HG03442 (cell line): ENCODE measurements at regions not wholly inside any gene's neighbourhood (a gene's known extent, or its start where the extent isn't known, plus 50 kb on each side); places are given as distances from the start of the nearest gene placed in this dataset.
"Not testable (repeated sequence)": the region's sequence is repeated elsewhere in the genome, so short reads cannot be mapped to it uniquely, and the experiment has no call there.

Experiments used
- ATAC-seq: cut with Tn5 transposase; IDR thresholded peaks from one replicate; pipeline ENCODE4 v1.9.1; 2021; ENCODE audit warnings: mild to moderate bottlenecking, moderate library complexity; ENCODE audit not compliant: unreplicated experiment

- ATAC-seq: no peak
Measured at GRCh38 chr3:19825193-19825592, 108.8 kb downstream of the EFHB start.

DNA sequence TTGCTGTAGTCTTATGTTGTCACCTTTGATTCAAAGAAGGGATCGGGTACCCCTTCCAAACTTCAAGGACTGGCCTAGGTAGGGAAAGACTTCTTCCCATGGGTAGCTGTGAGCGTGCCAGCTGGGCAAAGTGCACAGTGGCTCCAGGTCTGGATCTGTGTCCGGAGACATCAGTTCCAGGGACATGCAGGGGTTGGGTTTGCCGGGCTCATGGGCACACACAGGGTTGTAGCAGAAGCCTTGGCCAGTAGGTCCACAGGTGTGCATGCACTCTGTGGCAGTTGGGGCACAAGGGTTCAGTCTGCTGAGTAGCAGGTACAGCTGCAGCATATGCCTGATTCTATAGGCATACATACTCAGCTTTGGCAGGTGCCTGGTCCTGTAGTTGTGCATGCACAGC, 111.2 kb downstream of the EFHB start:
- ATAC-seq: no peak

GRCh38 chr3:19816631-19817030, 117.4 kb downstream of the EFHB start:
- no peak for ATAC-seq

- no peak for ATAC-seq
Measured at GRCh38 chr3:19815805-19816204, 118.2 kb downstream of the EFHB start.

- not testable (repeated sequence) for ATAC-seq
Measured at GRCh38 chr3:19813743-19814142, 120.3 kb downstream of the EFHB start.

GRCh38 chr3:19811689-19812088, 122.3 kb downstream of the EFHB start:
- no peak for ATAC-seq

DNA sequence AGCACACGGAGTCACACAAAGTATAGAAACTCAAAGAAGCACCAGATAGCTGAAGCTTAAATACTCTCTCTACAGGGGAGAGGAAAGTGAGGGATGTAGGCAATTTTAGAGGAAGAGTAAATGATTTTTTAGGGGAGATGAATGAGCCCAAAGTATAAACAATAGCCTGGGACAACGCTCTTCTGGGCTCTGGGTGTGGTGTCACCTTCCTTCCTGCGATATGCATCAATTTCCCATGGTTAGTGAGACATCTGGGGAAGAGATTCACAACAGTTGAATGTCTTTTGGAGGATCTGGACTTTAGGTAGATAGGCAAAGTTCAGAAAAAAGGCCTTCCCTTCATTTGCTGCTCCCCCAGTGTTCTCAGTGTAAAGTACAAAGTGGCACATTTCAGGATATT, 125.2 kb downstream of the EFHB start:
- ATAC-seq: no peak

DNA sequence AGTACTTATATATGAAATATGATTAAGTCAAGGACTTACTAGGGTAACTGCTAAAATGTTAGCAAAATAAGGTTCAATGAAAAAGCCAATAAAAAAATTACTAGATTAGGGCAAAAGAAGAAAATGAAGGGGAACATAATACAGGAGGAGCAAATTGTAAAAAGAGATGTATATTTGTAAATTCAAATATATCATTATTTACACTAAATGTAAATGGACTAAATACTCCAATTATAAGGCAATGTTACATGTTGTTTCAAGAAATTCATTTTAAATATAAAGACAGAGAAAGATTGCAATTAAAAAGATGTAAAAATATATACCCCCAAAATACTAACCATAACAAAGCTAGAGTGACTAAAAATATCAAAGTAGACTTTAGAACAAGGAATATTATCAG, 134.1 kb downstream of the EFHB start:
- ATAC-seq: no peak

DNA sequence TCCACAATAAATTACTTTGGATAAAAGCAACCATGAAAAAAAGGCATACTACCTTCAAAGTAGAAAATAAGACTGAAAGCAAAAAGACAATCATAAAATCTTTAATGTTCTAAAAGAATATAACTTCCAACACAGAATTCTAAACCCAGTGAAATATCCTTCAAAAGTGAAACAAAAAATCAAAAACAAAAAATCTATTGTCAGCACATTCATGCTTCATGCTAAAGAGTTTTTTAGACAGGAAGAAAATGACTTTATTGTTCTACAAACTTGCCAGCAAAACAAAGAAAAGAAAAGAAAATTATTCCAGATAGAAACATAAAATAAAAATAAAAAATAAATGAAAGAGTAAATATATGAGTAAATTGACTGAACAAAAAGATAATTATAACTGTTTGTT, 134.9 kb downstream of the EFHB start:
- ATAC-seq: no peak

GRCh38 chr3:19798324-19798723, 135.7 kb downstream of the EFHB start:
- no peak for ATAC-seq

GRCh38 chr3:19792388-19792787, 141.6 kb downstream of the EFHB start:
- ATAC-seq: no peak

DNA sequence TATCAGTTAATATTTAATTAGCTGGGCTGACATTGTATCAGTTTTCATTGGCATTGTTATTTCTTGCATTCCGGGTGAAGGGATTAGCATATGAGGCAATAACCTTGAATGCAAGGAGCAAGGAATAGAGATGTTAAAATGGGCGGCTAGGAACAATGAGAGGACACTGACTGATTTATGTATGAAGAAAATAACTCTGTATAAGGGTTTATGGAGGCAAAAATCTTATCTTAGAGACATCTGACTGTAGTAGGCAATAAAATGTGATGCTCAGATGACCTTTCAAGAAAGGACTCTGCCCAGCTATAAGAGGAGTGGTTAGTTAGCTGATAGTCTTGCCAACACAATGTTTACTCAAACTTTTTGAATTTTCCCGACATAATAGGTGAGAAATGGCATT, 158.3 kb downstream of the EFHB start:
- no peak for ATAC-seq

DNA sequence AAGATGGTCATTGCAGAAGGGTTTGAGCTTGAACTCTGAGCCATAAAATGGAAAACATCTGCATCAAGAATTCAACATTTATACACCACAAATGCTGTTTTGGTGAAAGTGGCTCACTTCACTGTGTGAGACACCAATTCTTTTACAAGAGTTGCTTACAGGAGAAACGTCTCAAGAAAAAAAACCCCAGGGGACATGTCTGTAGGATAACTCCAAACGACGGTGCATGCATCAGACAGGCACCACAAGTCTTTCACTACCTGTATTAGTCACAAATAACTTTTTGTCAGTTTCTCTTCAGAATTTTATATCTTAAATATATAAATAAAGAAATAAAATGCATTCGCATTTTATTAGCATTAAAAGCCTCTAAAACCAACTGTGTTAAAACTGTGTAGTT, 164.3 kb downstream of the EFHB start:
- peak; percentile 72 for ATAC-seq

DNA sequence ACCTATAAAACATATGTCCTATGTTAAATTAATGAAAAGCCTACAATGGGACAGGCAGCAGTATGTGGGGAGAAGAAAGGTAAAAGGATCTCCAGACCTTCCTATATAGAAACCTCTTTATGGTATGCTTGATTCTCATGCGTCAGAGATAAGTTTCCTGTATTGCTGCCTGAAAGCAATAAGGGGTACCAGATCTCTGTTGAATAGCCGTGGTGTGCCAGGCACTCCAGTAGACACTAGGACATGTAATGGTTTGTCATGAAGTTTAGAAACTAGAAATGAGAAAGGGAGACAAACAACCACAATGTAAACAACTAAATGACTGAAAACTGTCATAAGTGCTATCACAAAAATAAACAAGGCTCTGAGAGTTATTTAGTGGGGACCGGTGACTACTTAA, 168.1 kb downstream of the EFHB start:
- ATAC-seq: no peak

- no peak for ATAC-seq
Measured at GRCh38 chr3:19757773-19758172, 176.2 kb downstream of the EFHB start.

GRCh38 chr3:19749448-19750017, 184.5 kb downstream of the EFHB start:
- no peak for ATAC-seq

- ATAC-seq: no peak
Measured at GRCh38 chr3:19748782-19749447, 185.1 kb downstream of the EFHB start.

DNA sequence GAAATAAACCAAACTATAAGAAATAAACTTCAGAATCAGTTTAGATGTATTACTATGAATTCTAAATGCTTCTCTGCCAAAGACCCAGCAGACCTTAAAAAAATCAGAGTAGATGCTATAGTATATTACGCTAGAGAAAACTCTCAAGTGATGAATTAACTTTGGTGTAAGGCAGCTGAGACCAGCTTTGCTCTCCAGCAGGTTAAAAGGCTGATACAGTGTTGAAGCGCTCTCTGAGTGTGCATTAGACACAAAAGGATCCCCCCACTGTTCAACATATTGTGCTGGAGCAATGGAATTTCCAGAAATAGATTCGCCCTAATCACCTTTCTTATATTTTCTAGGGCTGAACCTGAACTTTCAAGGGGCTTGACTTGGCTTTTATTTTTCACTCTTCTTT, 190.0 kb downstream of the EFHB start:
- no peak for ATAC-seq

- no peak for ATAC-seq
Measured at GRCh38 chr3:19742935-19743334, 191.1 kb downstream of the EFHB start.

DNA sequence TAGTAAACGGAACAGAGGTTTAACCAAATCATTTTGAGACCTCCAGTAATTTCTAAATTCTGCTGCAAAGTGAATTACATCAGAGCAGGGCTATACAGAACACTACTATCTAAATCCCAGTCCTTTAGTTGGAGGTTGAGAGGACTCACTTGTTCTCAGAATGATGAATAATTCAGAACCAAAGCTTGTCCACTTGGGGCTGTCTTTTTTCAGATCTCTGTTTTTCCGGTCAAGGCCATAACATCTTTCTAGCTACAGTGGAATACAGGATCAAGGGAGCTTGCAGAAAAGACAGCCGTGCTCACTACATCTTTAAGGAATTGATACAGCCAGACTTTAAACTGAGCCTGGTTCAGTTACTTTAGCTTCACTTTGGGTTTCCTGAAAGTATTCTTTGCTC, 194.5 kb downstream of the EFHB start:
- ATAC-seq: no peak

GRCh38 chr3:19738846-19739245, 195.2 kb downstream of the EFHB start:
- no peak for ATAC-seq

GRCh38 chr3:19735111-19735510, 198.9 kb downstream of the EFHB start:
- no peak for ATAC-seq

GRCh38 chr3:19734453-19734852, 199.6 kb downstream of the EFHB start:
- no peak for ATAC-seq
